K562 (cell line): ENCODE measurements at regions not wholly inside any gene's neighbourhood (a gene's known extent, or its start where the extent isn't known, plus 50 kb on each side); places are given as distances from the start of the nearest gene placed in this dataset.

Experiments used
- BHLHE40 ChIP-seq: IDR thresholded peaks from 2 replicates; pipeline ENCODE4 v1.6.1; 2011; ENCODE audit warnings: low read length, improper control_type of control experiment
- EZH2 ChIP-seq: IDR thresholded peaks from 2 replicates; pipeline ENCODE4 v1.6.1; 2012; ENCODE audit warnings: low read depth, mild to moderate bottlenecking, inconsistent platforms, low read length, borderline replicate concordance
- KLF6 ChIP-seq: fragments of 250-450 bp; sonication (Bioruptor Pico); IDR thresholded peaks from 2 replicates; pipeline ENCODE4 v1.4.0; 2020; ENCODE audit warnings: mild to moderate bottlenecking, moderate library complexity, borderline replicate concordance
- NFIX ChIP-seq: fragments of 250-450 bp; sonication (Bioruptor Pico); IDR thresholded peaks from 2 replicates; pipeline ENCODE4 v1.4.0; 2020; ENCODE audit warnings: low read depth, mild to moderate bottlenecking, moderate library complexity
- NR2C2 ChIP-seq, 2 experiments: fragments of 200-800 bp in 1 of 2; sonication (Bioruptor generic) in 1 of 2; sonication (generic) in 1 of 2; formaldehyde crosslinking in 1 of 2; IDR thresholded peaks; 2 replicates each; pipeline versions ENCODE4 v1.6.1 to v1.8.0; 2016 to 2022; ENCODE audit warnings: mild to moderate bottlenecking in 1 of 2, missing compliant biosample characterization in 1 of 2, missing genetic modification characterization in 1 of 2, missing genetic modification reagents in 1 of 2
- RBBP5 ChIP-seq: fragments of 200-600 bp; sonication (generic); IDR thresholded peaks from 2 replicates; pipeline ENCODE4 v1.6.1; 2012; ENCODE audit warnings: borderline replicate concordance, mild to moderate bottlenecking, low read length, control low read depth, inconsistent platforms; ENCODE audit not compliant: insufficient read depth, poor library complexity, severe bottlenecking
- SMAD1 ChIP-seq: fragments of 150-350 bp; IDR thresholded peaks from 2 replicates; pipeline ENCODE4 v1.6.1; 2014; ENCODE audit warnings: low read length, low read depth; ENCODE audit not compliant: partially characterized antibody
- TCF7 ChIP-seq: sonication (generic); IDR thresholded peaks from 2 replicates; pipeline ENCODE4 v1.6.1; 2016; ENCODE audit warnings: antibody characterized with exemption, borderline replicate concordance

GRCh38 chr5:170168002-170168401 is 62.3 kb downstream of the FOXI1 start:
- TF ChIP-seq KLF6 (CRISPR knock-in tag) (no peak), BHLHE40 (no peak), NR2C2 (CRISPR knock-in tag; IDR thresholded peaks at IDR 0.05) (no peak), NR2C2 (tag; IDR thresholded peaks at IDR 0.05) (no peak), SMAD1 (no peak), RBBP5 (no peak), NFIX (peak; percentile 85), EZH2 (no peak), TCF7 (no peak)
